H1 (cell line): ENCODE measurements at regions not wholly inside any gene's neighbourhood (a gene's known extent, or its start where the extent isn't known, plus 50 kb on each side); places are given as distances from the start of the nearest gene placed in this dataset.
A peak's percentile ranks its signal among the peaks of the same experiment; 100 is the strongest.

Experiments
- CTCF ChIA-PET: fragments of 300-600 bp; sonication (Branson Sonifier 250); formaldehyde crosslinking; loops from one replicate; lab custom pipeline; 2021; ENCODE audit not compliant: partially characterized antibody; lab: Charles Lee
- POLR2A ChIA-PET: fragments of 300-600 bp; sonication (Branson Sonifier 250); formaldehyde crosslinking; loops from one replicate; lab custom pipeline; 2021; ENCODE audit warnings: inconsistent platforms; ENCODE audit not compliant: partially characterized antibody; lab: Charles Lee
- DNase-seq, 2 experiments: peaks; one replicate each; pipeline versions ENCODE4 v3.0.0 to v3.0.0-alpha.2; 2010 to 2022; ENCODE audit warnings: low spot score in 2 of 2, low read depth in 1 of 2, mixed read lengths in 1 of 2
- FAIRE-seq: peaks from 2 replicates; lab custom pipeline; 2011; peaks lifted over from hg19 to GRCh38; lab: Jason Lieb, UNC
- H2AFZ ChIP-seq: 2 replicates; pipeline ENCODE4 v1.8.1; 2012; ENCODE audit warnings: low read length, inconsistent platforms
- H2AK5ac ChIP-seq: 2 replicates; pipeline ENCODE4 v1.6.1; 2013; ENCODE audit warnings: low read depth, low read length
- H2BK120ac ChIP-seq: replicated peaks from 2 replicates; pipeline ENCODE3; 2013; ENCODE audit warnings: low read depth, low read length, inconsistent platforms
- H2BK12ac ChIP-seq: 2 replicates; pipeline ENCODE4 v1.6.1; 2013; ENCODE audit warnings: low read depth, low read length
- H2BK15ac ChIP-seq: 2 replicates; pipeline ENCODE4 v1.6.1; 2013; ENCODE audit warnings: low read length
- H2BK20ac ChIP-seq: 2 replicates; pipeline ENCODE4 v1.6.1; 2013; ENCODE audit warnings: low read length
- H2BK5ac ChIP-seq: 2 replicates; pipeline ENCODE4 v1.6.1; 2013; ENCODE audit warnings: low read depth, low read length
- H3K14ac ChIP-seq: 2 replicates; pipeline ENCODE4 v1.6.1; 2013; ENCODE audit warnings: inconsistent platforms; ENCODE audit not compliant: insufficient read length
- H3K18ac ChIP-seq: 2 replicates; pipeline ENCODE4 v1.6.1; 2013; ENCODE audit warnings: low read length; ENCODE audit errors: extremely low read depth
- H3K23ac ChIP-seq: 2 replicates; pipeline ENCODE4 v1.6.1; 2013; ENCODE audit warnings: inconsistent platforms; ENCODE audit not compliant: insufficient read length
- H3K23me2 ChIP-seq: 2 replicates; pipeline ENCODE4 v1.6.1; 2013; ENCODE audit warnings: low read depth, low read length
- H3K27ac ChIP-seq: 2 replicates; pipeline ENCODE4 v1.6.1; 2011; ENCODE audit warnings: low read depth, low read length, inconsistent platforms
- H3K27me3 ChIP-seq, 4 experiments: replicated peaks in 1 of 4; 1 replicate in 1 of 4; 2 replicates in 3 of 4; pipeline versions ENCODE4 v1.6.1 to v1.8.1; 2011 to 2013; ENCODE audit warnings: low read length in 3 of 4, mild to moderate bottlenecking in 3 of 4, inconsistent platforms in 2 of 4, mixed read lengths in 2 of 4, moderate library complexity in 1 of 4; ENCODE audit not compliant: control insufficient read depth in 3 of 4, insufficient read depth in 3 of 4; ENCODE audit errors: extremely low read depth in 1 of 4
- H3K36me3 ChIP-seq, 4 experiments: 2 replicates each; pipeline versions ENCODE4 v1.6.1 to v1.8.1; 2011 to 2013; ENCODE audit warnings: mild to moderate bottlenecking in 4 of 4, low read length in 3 of 4, moderate library complexity in 2 of 4, control low read depth in 1 of 4, inconsistent platforms in 1 of 4; ENCODE audit not compliant: insufficient read depth in 4 of 4, control insufficient read depth in 2 of 4
- H3K4ac ChIP-seq: replicated peaks from 2 replicates; pipeline ENCODE3; 2013; ENCODE audit warnings: low read length, low read depth, mixed read lengths, inconsistent platforms; ENCODE audit not compliant: insufficient read length
- H3K4me1 ChIP-seq, 4 experiments: replicated peaks in 1 of 4; 1 replicate in 1 of 4; 2 replicates in 3 of 4; pipeline versions ENCODE4 v1.6.1 to v1.8.1; 2011 to 2013; ENCODE audit warnings: low read length in 3 of 4, inconsistent platforms in 2 of 4, mixed read lengths in 1 of 4; ENCODE audit not compliant: insufficient read depth in 4 of 4, control insufficient read depth in 3 of 4
- H3K4me2 ChIP-seq, 2 experiments: 2 replicates each; pipeline versions ENCODE4 v1.6.1 to v1.8.1; 2011 to 2013; ENCODE audit warnings: low read depth in 2 of 2, low read length in 2 of 2, control low read depth in 1 of 2, inconsistent platforms in 1 of 2, mild to moderate bottlenecking in 1 of 2; ENCODE audit not compliant: insufficient read depth in 1 of 2
- H3K4me3 ChIP-seq, 4 experiments: fragments of 200-600, 300-600 bp in 1 of 4; sonication (generic), shearing (Covaris generic), sonication (Bioruptor Twin) in 1 of 4; 2 replicates each; pipeline versions ENCODE4 v1.5.1 to v1.8.1; 2011 to 2016; ENCODE audit warnings: low read length in 4 of 4, low read depth in 3 of 4, control low read depth in 2 of 4, inconsistent platforms in 2 of 4, mild to moderate bottlenecking in 2 of 4, mixed read lengths in 1 of 4, moderate library complexity in 1 of 4; ENCODE audit not compliant: insufficient read depth in 2 of 4; ENCODE audit errors: extremely low read depth in 1 of 4
- H3K56ac ChIP-seq: replicated peaks from 2 replicates; pipeline ENCODE3; 2013; ENCODE audit warnings: low read depth, mild to moderate bottlenecking, mixed read lengths, low read length, inconsistent platforms; ENCODE audit not compliant: insufficient read length
- H3K79me1 ChIP-seq: 2 replicates; pipeline ENCODE4 v1.6.1; 2013; ENCODE audit warnings: low read depth, low read length, control low read depth
- H3K79me2 ChIP-seq, 2 experiments: 2 replicates each; pipeline versions ENCODE4 v1.6.1 to v1.8.1; 2012 to 2013; ENCODE audit warnings: low read length in 2 of 2, mild to moderate bottlenecking in 2 of 2, inconsistent platforms in 1 of 2; ENCODE audit not compliant: insufficient read depth in 2 of 2, control insufficient read depth in 1 of 2
- H3K9ac ChIP-seq, 4 experiments: replicated peaks in 1 of 4; 1 replicate in 1 of 4; 2 replicates in 3 of 4; pipeline versions ENCODE4 v1.6.1 to v1.8.1; 2011 to 2013; ENCODE audit warnings: low read depth in 3 of 4, low read length in 3 of 4, control low read depth in 2 of 4, mild to moderate bottlenecking in 2 of 4, moderate library complexity in 2 of 4, inconsistent platforms in 1 of 4; ENCODE audit errors: extremely low read depth in 1 of 4
- H3K9me3 ChIP-seq, 2 experiments: 2 replicates each; pipeline versions ENCODE4 v1.6.1 to v1.8.1; 2012 to 2013; ENCODE audit warnings: mild to moderate bottlenecking in 2 of 2, moderate library complexity in 2 of 2, control low read depth in 1 of 2, inconsistent platforms in 1 of 2, low read depth in 1 of 2, low read length in 1 of 2, mixed read lengths in 1 of 2; ENCODE audit not compliant: insufficient read depth in 2 of 2
- H4K20me1 ChIP-seq, 2 experiments: replicated peaks in 1 of 2; 2 replicates each; pipeline versions ENCODE3 to v1.8.1; 2011 to 2013; ENCODE audit warnings: inconsistent platforms in 2 of 2, low read length in 2 of 2, mild to moderate bottlenecking in 1 of 2; ENCODE audit not compliant: insufficient read depth in 2 of 2, control insufficient read depth in 1 of 2
- H4K5ac ChIP-seq: 2 replicates; pipeline ENCODE4 v1.6.1; 2013; ENCODE audit warnings: low read length, low read depth, mixed read lengths, inconsistent platforms; ENCODE audit not compliant: insufficient read length
- H4K8ac ChIP-seq: 2 replicates; pipeline ENCODE4 v1.8.0; 2013; ENCODE audit warnings: mild to moderate bottlenecking, moderate library complexity, low read length, inconsistent platforms; ENCODE audit not compliant: insufficient read depth; ENCODE audit errors: extremely low read depth
- H4K91ac ChIP-seq: replicated peaks from 2 replicates; pipeline ENCODE3; 2013; ENCODE audit warnings: low read length, mixed read lengths, inconsistent platforms; ENCODE audit not compliant: insufficient read length
- CTCF ChIP-seq, 3 experiments: IDR thresholded peaks; 1 replicate in 2 of 3; 2 replicates in 1 of 3; pipeline versions ENCODE4 v1.5.1 to v1.6.1; 2011; ENCODE audit warnings: low read length in 3 of 3, mild to moderate bottlenecking in 3 of 3, inconsistent platforms in 2 of 3, low read depth in 1 of 3, moderate library complexity in 1 of 3; ENCODE audit not compliant: insufficient read depth in 1 of 3; ENCODE audit errors: control extremely low read depth in 1 of 3
- E2F6 ChIP-seq: IDR thresholded peaks from 2 replicates; pipeline ENCODE4 v1.6.1; 2012; ENCODE audit warnings: inconsistent platforms
- RAD21 ChIP-seq, 2 experiments: IDR thresholded peaks in 1 of 2; conservative IDR thresholded peaks in 1 of 2; 2 replicates each; pipeline ENCODE4 v1.6.1; 2011; ENCODE audit warnings: low read depth in 2 of 2, low read length in 2 of 2, improper control_type of control experiment in 1 of 2, inconsistent platforms in 1 of 2, mild to moderate bottlenecking in 1 of 2, moderate library complexity in 1 of 2
- WGBS, 2 experiments: shearing (Covaris generic) in 1 of 2; methylation state at CpG; one replicate each; pipeline versions ENCODE4 v1.1.6 to v1.1.7; 2013 to 2015; ENCODE audit warnings: low lambda C conversion rate in 2 of 2, mixed read lengths in 2 of 2, inconsistent platforms in 1 of 2, low coverage in 1 of 2, missing lambda C conversion rate in 1 of 2; ENCODE audit not compliant: insufficient replicate concordance in 2 of 2, insufficient coverage in 1 of 2, insufficient read length in 1 of 2; ENCODE audit errors: extremely low coverage in 1 of 2, missing lambda C conversion rate in 1 of 2; 5-methylcytosine and 5-hydroxymethylcytosine counted together

- H3K4me2 ChIP-seq, result no peak overlapping the region
- 0 out of 2 replicates have a peak overlapping the region, but pooled peaks have one; percentile 31 for H2AFZ ChIP-seq
- H3K14ac ChIP-seq, result no peak overlapping the region
- no peak for DNase-seq
- H3K27ac ChIP-seq, result no peak overlapping the region
- H3K4me3 ChIP-seq, result no peak overlapping the region
- no peak overlapping the region for H2AK5ac ChIP-seq
- no peak overlapping the region for H2BK15ac ChIP-seq
- no peaks in the 10 kb centered on the region for H3K36me3 ChIP-seq
- no peak overlapping the region for H4K5ac ChIP-seq
- H3K4me1 ChIP-seq, result no peaks in the 10 kb centered on the region
- no peak overlapping the region for H4K8ac ChIP-seq
- H2BK5ac ChIP-seq, result no peak overlapping the region
- no peak for FAIRE-seq
- no peak for TF ChIP-seq CTCF (IDR thresholded peaks at IDR 0.05; ENCODE audit: control extremely low read depth in 1 of 3, insufficient read depth in 1 of 3, low read depth in 1 of 3, low read length in 3 of 3)
- TF ChIP-seq RAD21 (IDR thresholded peaks at IDR 0.05 in 1 of 2, conservative IDR thresholded peaks at IDR 0.05 in 1 of 2; ENCODE audit: low read depth in 2 of 2, low read length in 2 of 2), result peak; percentile 4 to 8; a peak in 1 of 4 replicates
- no peak for TF ChIP-seq E2F6
- H2BK12ac ChIP-seq, result no peak overlapping the region
- no peak overlapping the region for H3K18ac ChIP-seq
- no peaks in the 10 kb centered on the region for H3K9me3 ChIP-seq
- no peak overlapping the region for H2BK120ac ChIP-seq
- H4K20me1 ChIP-seq, result no peaks in the 10 kb centered on the region
- POLR2A ChIA-PET, result no interaction called here
- no peak overlapping the region for H3K4ac ChIP-seq
- no peaks in the 10 kb centered on the region for H3K79me1 ChIP-seq
- no peaks in the 10 kb centered on the region for H3K79me2 ChIP-seq
- no peak overlapping the region for H3K23ac ChIP-seq
- no peak overlapping the region for H4K91ac ChIP-seq
- H2BK20ac ChIP-seq, result no peak overlapping the region
- WGBS, 2 experiments, result 93% methylated on average over 10 of the region's 10 CpGs; no CpG with 5 or more reads in 1 of the 2 experiments
- H3K23me2 ChIP-seq, result no peaks in the 10 kb centered on the region
- no peaks in the 10 kb centered on the region for H3K27me3 ChIP-seq
- no peak overlapping the region for H3K56ac ChIP-seq
- H3K9ac ChIP-seq, result no peak overlapping the region
- CTCF ChIA-PET, result interaction anchor here (0.6 to 1.3 kb wide), 2 partner anchors 68 to 157 kb away, joined by 3 read pairs; no protein-coding TSS in a partner anchor
These were observed 203.1 kb upstream of the NDST3 start for GRCh38 chr4:117831060-117831683.
